ENCODE measurements at regions not wholly inside any gene's neighbourhood (a gene's known extent, or its start where the extent isn't known, plus 50 kb on each side); places are given as distances from the start of the nearest gene placed in this dataset.

- intact Hi-C loops (cut with DNase I): no loop called here
- Histone ChIP-seq H3K4me1 (no peaks in the 10 kb centered on the region), H3K4me3 (no peak overlapping the region), H3K9me3 (no peaks in the 10 kb centered on the region), H3K27ac (no peak overlapping the region), H3K36me3 (no peaks in the 10 kb centered on the region), H3K27me3 (peaks cover 0 to 35% (median 0%) of the 10 kb centered on the region in 7 donors)
- TF ChIP-seq CTCF (IDR thresholded peaks at IDR 0.05): no peak
- WGBS, 2 donors: 79 to 83% methylated on average over 4 of the region's 4 CpGs
- ATAC-seq (no peak), DNase-seq (no peak)
These were observed 456.3 kb downstream of the MATN1 start for GRCh38 chr1:30267046-30267445.

DNA sequence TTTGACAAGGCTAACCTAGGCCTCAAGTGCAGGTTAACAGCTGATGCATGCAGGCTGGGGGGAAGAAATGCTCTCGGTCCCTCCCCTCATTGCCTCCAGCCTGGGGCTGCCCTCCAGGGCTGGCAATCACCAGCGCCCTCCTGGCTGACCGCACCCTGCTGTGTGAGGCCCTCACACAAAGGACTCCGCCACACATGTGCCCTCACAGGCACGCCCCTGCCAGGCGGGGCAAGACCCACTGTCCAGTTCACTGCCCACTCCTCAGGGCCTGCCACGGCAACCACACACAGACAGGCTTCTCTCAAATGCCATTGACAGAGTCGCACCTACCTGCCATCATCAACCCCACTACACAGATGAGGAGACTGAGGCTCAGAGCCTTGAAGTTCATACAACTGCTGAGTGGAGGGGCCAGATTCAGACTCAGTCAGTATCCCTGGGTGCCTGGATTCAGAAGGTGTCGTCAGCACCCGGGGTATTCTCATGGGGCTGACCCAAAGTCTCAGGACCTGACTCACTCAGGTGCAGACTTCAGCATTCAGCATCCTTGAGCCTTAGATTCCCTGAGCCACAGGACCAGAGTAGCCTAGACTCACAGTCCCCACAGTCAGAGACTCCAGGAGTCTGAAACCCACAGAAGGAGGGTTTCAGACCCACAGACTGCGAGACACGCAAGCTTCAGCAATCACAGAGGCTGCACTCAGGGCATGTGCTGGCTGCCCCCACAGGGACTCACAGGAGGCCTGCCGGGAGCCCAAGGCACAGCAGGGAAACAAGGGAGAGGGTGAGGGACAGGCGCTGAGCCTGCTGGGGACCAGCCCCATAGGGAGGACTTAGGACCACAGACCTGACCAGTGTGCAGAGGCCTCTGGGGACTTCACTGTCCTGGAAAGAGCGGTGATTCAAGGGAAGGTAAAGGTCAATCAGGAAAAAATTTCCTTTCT is 458.0 kb downstream of the MATN1 start:
- Histone ChIP-seq H3K27ac (no peak overlapping the region), H3K36me3 (no peaks in the 10 kb centered on the region), H3K27me3 (peaks cover 0 to 33% (median 5%) of the 10 kb centered on the region in 7 donors), H3K4me1 (no peaks in the 10 kb centered on the region), H3K9me3 (no peaks in the 10 kb centered on the region), H3K4me3 (no peak overlapping the region)
- intact Hi-C loops (cut with DNase I): no loop called here
- no peak for DNase-seq
- ATAC-seq: no peak
- 82 to 84% methylated on average over 15 of the region's 15 CpGs for WGBS, 2 donors
- no peak for TF ChIP-seq CTCF (IDR thresholded peaks at IDR 0.05)

- H3K27ac ChIP-seq: no peak overlapping the region
- no peak for TF ChIP-seq CTCF (IDR thresholded peaks at IDR 0.05)
- H3K27me3 ChIP-seq: peaks cover 0 to 33% (median 11%) of the 10 kb centered on the region in 7 donors
- no peaks in the 10 kb centered on the region for H3K9me3 ChIP-seq
- no peak for DNase-seq
- ATAC-seq: no peak
- WGBS, 2 donors: 51 to 54% methylated on average over 4 of the region's 4 CpGs
- no peak overlapping the region for H3K4me3 ChIP-seq
- H3K36me3 ChIP-seq: no peaks in the 10 kb centered on the region
- intact Hi-C loops (cut with DNase I): no loop called here
- no peaks in the 10 kb centered on the region for H3K4me1 ChIP-seq
These were observed 458.7 kb downstream of the MATN1 start for GRCh38 chr1:30264672-30265025.

DNA sequence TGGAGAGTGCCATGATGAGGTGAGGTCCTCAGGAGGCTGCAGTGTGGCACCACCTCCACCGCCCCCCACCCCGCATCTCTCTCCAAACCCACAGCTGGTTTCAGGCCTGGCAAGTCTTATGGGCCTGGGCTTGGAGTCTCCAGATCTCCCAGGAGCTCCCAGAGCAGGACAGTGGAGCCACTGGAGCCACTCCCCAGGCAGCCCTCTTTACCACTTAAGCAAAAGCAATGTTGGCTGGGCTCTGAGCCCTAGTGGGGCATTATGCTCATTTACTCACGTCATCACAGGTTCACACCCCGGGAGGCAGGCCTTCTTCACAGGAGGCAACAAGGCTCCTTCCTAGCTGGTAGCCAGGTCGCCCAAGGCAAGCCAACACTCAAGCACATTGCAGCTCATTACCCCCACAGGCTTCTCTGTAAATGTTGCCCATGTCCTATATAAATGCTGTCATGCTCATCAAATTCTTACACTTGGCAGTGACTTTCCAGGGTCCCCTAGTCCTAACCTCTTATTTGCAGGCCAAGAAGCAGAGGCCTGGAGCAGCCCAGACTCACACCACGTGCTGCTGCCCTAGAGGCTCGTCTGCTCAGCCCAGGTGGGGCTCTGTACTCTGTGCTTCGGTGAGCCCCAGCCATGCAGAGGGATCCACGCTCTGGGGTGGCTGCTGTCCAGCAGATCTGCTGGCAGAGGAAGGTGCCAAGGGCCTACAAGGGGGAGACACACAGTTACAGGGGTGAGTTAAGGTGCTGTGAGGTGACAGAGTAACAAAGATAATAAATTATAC is 459.3 kb downstream of the MATN1 start:
- ATAC-seq: peak in 4 of 8 donors; percentile 38 to 65 (median 57)
- Histone ChIP-seq H3K36me3 (no peaks in the 10 kb centered on the region), H3K27ac (no peak overlapping the region), H3K27me3 (peaks cover 0 to 36% (median 16%) of the 10 kb centered on the region in 7 donors), H3K9me3 (no peaks in the 10 kb centered on the region), H3K4me3 (no peak overlapping the region), H3K4me1 (no peaks in the 10 kb centered on the region)
- TF ChIP-seq CTCF (IDR thresholded peaks at IDR 0.05): no peak
- intact Hi-C loops (cut with DNase I): no loop called here
- WGBS, 2 donors: 63 to 64% methylated on average over 9 of the region's 9 CpGs
- no peak for DNase-seq

All from heart right ventricle (tissue), 16 donors.